Activated CD8-positive, alpha-beta memory T cell treated with anti-CD3 and anti-CD28 coated beads for 36 hours (primary cell): ENCODE measurements at regions not wholly inside any gene's neighbourhood (a gene's known extent, or its start where the extent isn't known, plus 50 kb on each side); places are given as distances from the start of the nearest gene placed in this dataset.

Experiments used
- CTCF ChIA-PET: fragments of 350-600 bp; sonication (Branson Sonifier 250); formaldehyde crosslinking; loops from one replicate; lab custom pipeline; 2021; ENCODE audit warnings: antibody characterized with exemption; lab: Charles Lee
- POLR2A ChIA-PET: fragments of 350-600 bp; sonication (Branson Sonifier 250); formaldehyde crosslinking; loops from one replicate; lab custom pipeline; 2021; ENCODE audit warnings: antibody characterized with exemption; lab: Charles Lee

- ChIA-PET POLR2A (no interaction called here), CTCF (interaction anchor here (0.5 kb wide), 1 partner anchor 107 kb away, joined by 3 read pairs; no protein-coding TSS in a partner anchor)
Measured at GRCh38 chr10:110421512-110422138, 76.1 kb upstream of the DUSP5 start.

GRCh38 chr10:110422548-110422947, 75.2 kb upstream of the DUSP5 start:
- POLR2A ChIA-PET, result no interaction called here

GRCh38 chr10:110423650-110424049, 74.1 kb upstream of the DUSP5 start:
- POLR2A ChIA-PET, result no interaction called here
- CTCF ChIA-PET, result no interaction called here

More at GRCh38 chr10:110422548-110422947, 75.2 kb upstream of the DUSP5 start:
- CTCF ChIA-PET, result interaction anchor here (1.0 kb wide), 1 partner anchor 68 kb away, joined by 3 read pairs; no protein-coding TSS in a partner anchor

- POLR2A ChIA-PET, result interaction anchor here (0.6 to 2.6 kb wide), 4 partner anchors 11 to 72 kb away, joined by 3 to 17 read pairs (median 6); no protein-coding TSS in a partner anchor
- CTCF ChIA-PET, result interaction anchor here (0.7 to 2.2 kb wide), 6 partner anchors 10 to 73 kb away, joined by 3 to 11 read pairs (median 5); no protein-coding TSS in a partner anchor
Measured at GRCh38 chr10:110425684-110426293, 71.9 kb upstream of the DUSP5 start.

- ChIA-PET POLR2A (interaction anchor here (0.6 to 2.6 kb wide), 5 partner anchors 12 to 75 kb away, joined by 3 to 17 read pairs (median 3); no protein-coding TSS in a partner anchor), CTCF (interaction anchor here (0.7 to 2.2 kb wide), 7 partner anchors 10 to 73 kb away, joined by 3 to 11 read pairs (median 5); no protein-coding TSS in a partner anchor)
Measured at GRCh38 chr10:110426294-110427181, 71.2 kb upstream of the DUSP5 start.

- POLR2A ChIA-PET, result no interaction called here
- CTCF ChIA-PET, result no interaction called here
Measured at GRCh38 chr10:110429301-110429700, 68.4 kb upstream of the DUSP5 start.

GRCh38 chr10:110430340-110431273, 67.1 kb upstream of the DUSP5 start:
- ChIA-PET POLR2A (interaction anchor here (0.6 kb wide), 2 partner anchors 53 to 71 kb away, joined by 4 to 14 read pairs; no protein-coding TSS in a partner anchor), CTCF (interaction anchor here (1.2 to 1.3 kb wide), 3 partner anchors 15 to 68 kb away, joined by 3 read pairs; no protein-coding TSS in a partner anchor)

GRCh38 chr10:110431659-110432058, 66.0 kb upstream of the DUSP5 start:
- POLR2A ChIA-PET, result no interaction called here
- CTCF ChIA-PET, result interaction anchor here (1.2 kb wide), 2 partner anchors 16 to 43 kb away, joined by 3 read pairs; no protein-coding TSS in a partner anchor

GRCh38 chr10:110432084-110432483, 65.6 kb upstream of the DUSP5 start:
- CTCF ChIA-PET, result no interaction called here
- POLR2A ChIA-PET, result no interaction called here

GRCh38 chr10:110432814-110433565, 64.7 kb upstream of the DUSP5 start:
- CTCF ChIA-PET, result interaction anchor here (0.6 kb wide), 1 partner anchor 127 kb away, joined by 3 read pairs; no protein-coding TSS in a partner anchor

GRCh38 chr10:110433740-110434139, 64.0 kb upstream of the DUSP5 start:
- POLR2A ChIA-PET, result no interaction called here
- CTCF ChIA-PET, result no interaction called here

More at GRCh38 chr10:110432814-110433565, 64.7 kb upstream of the DUSP5 start:
- POLR2A ChIA-PET, result no interaction called here

- POLR2A ChIA-PET, result no interaction called here
- CTCF ChIA-PET, result interaction anchor here (0.9 kb wide), 1 partner anchor 21 kb away, joined by 3 read pairs; no protein-coding TSS in a partner anchor
Measured at GRCh38 chr10:110434489-110435096, 63.1 kb upstream of the DUSP5 start.

GRCh38 chr10:110436554-110437350, 61.0 kb upstream of the DUSP5 start:
- ChIA-PET POLR2A (no interaction called here), CTCF (interaction anchor here (0.5 to 1.5 kb wide), 2 partner anchors 10 to 28 kb away, joined by 3 to 5 read pairs; no protein-coding TSS in a partner anchor)

- POLR2A ChIA-PET, result no interaction called here
- CTCF ChIA-PET, result no interaction called here
Measured at GRCh38 chr10:110437351-110437605, 60.4 kb upstream of the DUSP5 start.

- CTCF ChIA-PET, result no interaction called here
Measured at GRCh38 chr10:110437761-110438341, 59.9 kb upstream of the DUSP5 start.

GRCh38 chr10:110442746-110443145, 55.0 kb upstream of the DUSP5 start:
- CTCF ChIA-PET, result interaction anchor here (0.6 kb wide), 1 partner anchor 246 kb away, joined by 4 read pairs; no protein-coding TSS in a partner anchor
- POLR2A ChIA-PET, result no interaction called here

More at GRCh38 chr10:110437761-110438341, 59.9 kb upstream of the DUSP5 start:
- POLR2A ChIA-PET, result no interaction called here
